ENCODE measurements at regions not wholly inside any gene's neighbourhood (a gene's known extent, or its start where the extent isn't known, plus 50 kb on each side); places are given as distances from the start of the nearest gene placed in this dataset.

DNA sequence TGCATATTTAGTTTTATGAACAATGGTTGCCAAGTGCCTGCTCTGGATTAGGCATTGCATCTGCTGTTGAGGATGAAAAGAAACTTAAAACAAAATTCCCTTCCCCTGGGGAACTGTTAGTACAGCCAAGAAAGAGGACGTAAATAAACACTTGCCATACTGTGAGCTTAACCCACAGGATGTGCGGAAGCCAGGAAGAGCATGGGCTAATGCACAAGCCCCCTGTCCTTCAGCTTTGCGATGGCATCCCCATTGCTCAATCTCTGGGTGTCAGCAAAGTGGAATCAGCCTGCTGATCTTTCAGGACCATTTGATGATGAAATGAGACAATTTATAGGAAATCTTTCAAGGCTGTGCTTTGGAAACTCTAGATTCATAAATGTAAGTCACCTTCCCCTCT lies 399.9 kb upstream of the IGFBP3 start:
- TF ChIP-seq CTCF (IDR thresholded peaks at IDR 0.05; ENCODE audit: extremely low read depth, missing control alignments) = no peak
- no peak for DNase-seq (ENCODE audit: low spot score)

GRCh38 chr7:46319841-46320240 lies 398.8 kb upstream of the IGFBP3 start:
- TF ChIP-seq CTCF (IDR thresholded peaks at IDR 0.05; ENCODE audit: extremely low read depth, missing control alignments) = no peak
- no peak for DNase-seq (ENCODE audit: low spot score)

- TF ChIP-seq CTCF (IDR thresholded peaks at IDR 0.05; ENCODE audit: extremely low read depth, missing control alignments) = no peak
- DNase-seq (ENCODE audit: low spot score) = no peak
Measured at GRCh38 chr7:46318276-46318675, 397.2 kb upstream of the IGFBP3 start.

DNA sequence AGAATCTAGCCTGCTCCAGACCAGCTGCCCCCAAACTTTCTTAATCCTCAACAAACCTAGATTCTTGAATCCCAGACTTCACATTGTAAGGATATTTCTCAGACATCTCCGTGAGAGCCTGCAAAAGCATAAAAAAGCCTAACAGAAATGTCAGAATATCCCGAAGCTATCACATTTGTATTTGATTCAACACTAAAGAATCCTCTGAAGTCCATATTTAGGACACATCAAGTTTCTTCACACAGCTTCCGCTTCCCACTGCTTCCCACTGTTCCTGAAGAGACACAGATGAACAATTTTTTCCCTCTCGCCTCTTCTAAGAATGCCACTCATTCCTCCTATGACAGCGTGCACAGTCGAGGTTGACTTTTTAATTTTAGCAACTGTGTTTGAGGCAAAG lies 396.2 kb upstream of the IGFBP3 start:
- DNase-seq (ENCODE audit: low spot score) = no peak
- no peak for TF ChIP-seq CTCF (IDR thresholded peaks at IDR 0.05; ENCODE audit: extremely low read depth, missing control alignments)

DNA sequence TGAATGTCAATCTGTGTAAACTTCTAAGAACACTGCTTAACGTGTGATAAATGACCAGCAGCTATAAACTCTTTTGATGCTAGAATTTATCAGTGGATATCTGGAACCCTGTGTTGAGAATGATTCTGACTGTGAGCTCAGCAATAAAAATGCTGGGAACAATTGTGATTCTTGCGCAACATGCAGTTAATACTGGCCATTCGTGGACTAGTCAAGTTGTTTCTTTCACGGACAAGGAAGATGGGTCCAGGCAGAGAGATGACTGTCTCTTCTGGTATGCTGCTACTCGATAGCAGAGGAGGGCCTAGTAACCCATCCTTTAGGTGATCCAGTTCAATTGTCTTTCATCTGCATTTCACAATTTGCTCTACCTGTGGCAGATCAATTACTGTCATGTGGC lies 394.8 kb upstream of the IGFBP3 start:
- no peak for TF ChIP-seq CTCF (IDR thresholded peaks at IDR 0.05; ENCODE audit: extremely low read depth, missing control alignments)
- DNase-seq (ENCODE audit: low spot score) = no peak

- no peak for TF ChIP-seq CTCF (IDR thresholded peaks at IDR 0.05; ENCODE audit: extremely low read depth, missing control alignments)
- DNase-seq (ENCODE audit: low spot score) = no peak
Measured at GRCh38 chr7:46301677-46302076, 380.6 kb upstream of the IGFBP3 start.

DNA sequence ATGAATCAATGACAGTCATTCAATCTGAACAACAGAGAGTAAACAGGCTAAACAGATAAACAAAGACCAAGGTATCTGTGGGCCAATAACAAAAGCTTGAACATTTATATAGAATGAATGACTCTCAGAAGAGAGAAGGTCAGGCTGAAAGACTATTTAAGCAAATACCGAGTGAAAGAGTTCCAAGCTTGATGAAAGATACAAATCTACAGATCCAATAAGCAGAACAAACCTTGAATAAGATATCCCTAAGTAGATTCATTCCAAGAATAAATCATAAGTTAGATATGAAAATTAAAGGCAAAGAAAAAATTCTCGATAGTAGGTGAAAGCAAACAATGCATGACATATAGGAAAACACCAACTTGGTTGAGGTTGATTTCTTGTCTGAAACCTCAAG lies 376.4 kb upstream of the IGFBP3 start:
- no peak for DNase-seq (ENCODE audit: low spot score)
- TF ChIP-seq CTCF (IDR thresholded peaks at IDR 0.05; ENCODE audit: extremely low read depth, missing control alignments) = no peak
